ENCODE measurements at regions not wholly inside any gene's neighbourhood (a gene's known extent, or its start where the extent isn't known, plus 50 kb on each side); places are given as distances from the start of the nearest gene placed in this dataset.

DNA sequence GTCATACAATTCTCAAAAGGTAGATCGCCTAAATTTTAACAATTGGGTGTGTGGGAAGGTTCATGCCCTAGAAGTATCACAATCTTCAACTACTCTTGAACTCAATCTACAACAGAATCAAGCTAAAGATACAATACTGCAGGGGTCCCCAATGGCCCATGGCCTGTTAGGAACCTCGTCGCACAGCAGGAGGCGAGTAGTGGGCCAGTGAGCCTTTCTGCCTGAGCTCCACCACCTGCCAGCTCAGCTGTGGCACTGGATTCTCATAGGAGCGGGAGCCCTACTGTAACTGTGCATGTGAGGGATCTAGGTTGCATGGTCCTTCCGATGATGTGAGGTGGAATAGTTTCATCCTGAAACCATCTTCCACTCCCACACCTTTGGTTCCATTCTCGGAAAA lies 230.6 kb downstream of the KLF12 start:
- no peak overlapping the region for H3K27ac ChIP-seq (ENCODE audit: low read length)
- H3K36me3 ChIP-seq (ENCODE audit: control insufficient read depth, insufficient read depth, low read length), result no peaks in the 10 kb centered on the region
- H3K4me1 ChIP-seq (ENCODE audit: control insufficient read depth, insufficient read depth, low read length), result no peaks in the 10 kb centered on the region
- no peaks in the 10 kb centered on the region for H3K27me3 ChIP-seq (ENCODE audit: control insufficient read depth, insufficient read depth, low read length)
- WGBS (ENCODE audit: insufficient coverage), result 100% methylated on average over 5 of the region's 7 CpGs
- H3K9me3 ChIP-seq (replicated peaks; ENCODE audit: control insufficient read depth, low read depth, low read length), result no peaks in the 10 kb centered on the region
- no peak for DNase-seq
- H3K4me3 ChIP-seq (ENCODE audit: low read length), result no peak overlapping the region

DNA sequence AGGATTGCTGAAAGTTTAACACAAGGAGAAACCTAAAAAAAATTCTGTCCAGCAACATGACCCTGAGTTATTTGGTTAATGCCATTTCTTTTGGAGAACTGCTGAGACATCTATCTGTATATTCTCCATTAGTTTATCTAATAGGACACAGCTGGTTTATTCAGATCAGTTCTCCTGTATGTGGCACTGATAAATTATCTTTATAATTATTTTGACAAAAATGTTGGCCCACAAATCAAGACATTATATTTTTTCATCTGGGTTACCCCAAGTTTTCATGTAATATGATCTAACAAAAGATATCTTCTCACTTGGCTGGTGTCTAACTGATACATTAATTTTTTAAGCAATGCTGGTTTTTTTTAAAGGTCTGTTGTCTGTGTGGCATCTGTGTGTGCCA lies 231.4 kb downstream of the KLF12 start:
- Histone ChIP-seq H3K27ac (ENCODE audit: low read length) (no peak overlapping the region), H3K36me3 (ENCODE audit: control insufficient read depth, insufficient read depth, low read length) (no peaks in the 10 kb centered on the region), H3K27me3 (ENCODE audit: control insufficient read depth, insufficient read depth, low read length) (no peaks in the 10 kb centered on the region), H3K9me3 (replicated peaks; ENCODE audit: control insufficient read depth, low read depth, low read length) (no peaks in the 10 kb centered on the region), H3K4me3 (ENCODE audit: low read length) (no peak overlapping the region), H3K4me1 (ENCODE audit: control insufficient read depth, insufficient read depth, low read length) (no peaks in the 10 kb centered on the region)
- DNase-seq, result no peak

GRCh38 chr13:73902296-73902695 lies 231.9 kb downstream of the KLF12 start:
- no CpG with 5 or more reads among the region's 4 CpGs for WGBS (ENCODE audit: insufficient coverage)
- Histone ChIP-seq H3K4me1 (ENCODE audit: control insufficient read depth, insufficient read depth, low read length) (no peaks in the 10 kb centered on the region), H3K9me3 (replicated peaks; ENCODE audit: control insufficient read depth, low read depth, low read length) (no peaks in the 10 kb centered on the region), H3K4me3 (ENCODE audit: low read length) (no peak overlapping the region), H3K36me3 (ENCODE audit: control insufficient read depth, insufficient read depth, low read length) (no peaks in the 10 kb centered on the region), H3K27ac (ENCODE audit: low read length) (no peak overlapping the region), H3K27me3 (ENCODE audit: control insufficient read depth, insufficient read depth, low read length) (no peaks in the 10 kb centered on the region)
- no peak for DNase-seq

DNA sequence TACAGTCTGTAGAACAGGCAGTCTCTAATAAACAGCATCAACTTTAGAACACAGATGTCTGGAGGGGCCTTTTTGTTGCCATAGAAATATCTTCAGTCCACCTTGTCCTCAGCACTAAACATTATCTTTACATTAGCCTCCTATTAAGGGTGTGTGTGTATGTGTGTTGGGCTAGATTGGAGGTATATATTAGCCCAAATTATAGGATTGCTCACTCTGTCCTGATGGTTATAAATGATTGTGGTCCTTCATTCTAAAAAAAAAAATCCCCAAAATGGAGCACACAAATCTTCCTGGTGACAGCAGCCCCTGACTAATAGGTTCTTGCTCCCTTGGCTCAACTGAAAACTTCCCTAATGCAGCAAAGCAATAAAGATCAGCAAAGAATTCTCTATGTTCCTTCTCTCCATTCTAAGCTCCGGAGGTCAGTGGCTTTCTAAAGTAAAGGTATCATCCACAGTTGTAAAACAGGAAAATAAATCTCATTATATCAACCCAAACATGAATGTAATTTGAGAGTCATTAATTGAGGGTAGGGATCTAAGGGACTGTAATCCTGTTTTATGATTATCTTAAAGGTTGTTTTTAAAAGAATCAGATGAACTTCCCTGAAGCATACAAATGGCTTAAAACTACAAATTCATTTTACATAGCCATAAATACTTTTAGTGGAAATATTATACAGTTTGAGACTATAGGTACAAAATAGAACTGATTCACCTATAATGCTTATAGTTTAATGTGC lies 232.7 kb downstream of the KLF12 start:
- WGBS (ENCODE audit: insufficient coverage), result no CpG with 5 or more reads among the region's 1 CpG
- H3K27me3 ChIP-seq (ENCODE audit: control insufficient read depth, insufficient read depth, low read length), result no peaks in the 10 kb centered on the region
- no peaks in the 10 kb centered on the region for H3K4me1 ChIP-seq (ENCODE audit: control insufficient read depth, insufficient read depth, low read length)
- no peak overlapping the region for H3K27ac ChIP-seq (ENCODE audit: low read length)
- H3K4me3 ChIP-seq (ENCODE audit: low read length), result no peak overlapping the region
- no peaks in the 10 kb centered on the region for H3K36me3 ChIP-seq (ENCODE audit: control insufficient read depth, insufficient read depth, low read length)
- no peaks in the 10 kb centered on the region for H3K9me3 ChIP-seq (replicated peaks; ENCODE audit: control insufficient read depth, low read depth, low read length)
- no peak for DNase-seq

- Histone ChIP-seq H3K4me1 (ENCODE audit: control insufficient read depth, insufficient read depth, low read length) (no peaks in the 10 kb centered on the region), H3K4me3 (ENCODE audit: low read length) (no peak overlapping the region), H3K36me3 (ENCODE audit: control insufficient read depth, insufficient read depth, low read length) (no peaks in the 10 kb centered on the region), H3K27ac (ENCODE audit: low read length) (no peak overlapping the region), H3K27me3 (ENCODE audit: control insufficient read depth, insufficient read depth, low read length) (no peaks in the 10 kb centered on the region), H3K9me3 (replicated peaks; ENCODE audit: control insufficient read depth, low read depth, low read length) (no peaks in the 10 kb centered on the region)
- WGBS (ENCODE audit: insufficient coverage), result no CpG with 5 or more reads among the region's 2 CpGs
- no peak for DNase-seq
These were observed 233.6 kb downstream of the KLF12 start for GRCh38 chr13:73900591-73900990.

DNA sequence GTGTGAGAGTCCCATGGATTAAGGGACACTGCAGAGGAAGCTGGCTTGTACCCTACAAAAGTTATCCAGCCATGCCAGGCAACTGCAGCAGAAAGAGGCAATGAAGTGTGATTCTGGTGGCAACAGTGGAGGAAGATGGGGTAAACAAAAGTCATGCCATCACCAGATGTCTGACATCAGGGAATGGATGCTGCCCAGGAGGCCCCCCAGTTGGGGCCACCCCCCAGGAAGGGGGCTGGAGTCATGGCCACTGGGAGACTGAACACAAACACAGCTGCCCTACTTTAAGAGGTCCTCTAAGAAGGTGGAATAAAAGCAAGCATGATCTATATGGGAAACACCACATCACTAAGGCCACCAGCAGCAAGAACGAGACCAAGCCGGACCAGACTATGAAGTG lies 235.3 kb downstream of the KLF12 start:
- no peaks in the 10 kb centered on the region for H3K9me3 ChIP-seq (replicated peaks; ENCODE audit: control insufficient read depth, low read depth, low read length)
- H3K36me3 ChIP-seq (ENCODE audit: control insufficient read depth, insufficient read depth, low read length), result no peaks in the 10 kb centered on the region
- no CpG with 5 or more reads among the region's 2 CpGs for whole genome bisulfite sequencing (ENCODE audit: insufficient coverage)
- H3K4me1 ChIP-seq (ENCODE audit: control insufficient read depth, insufficient read depth, low read length), result no peaks in the 10 kb centered on the region
- H3K27me3 ChIP-seq (ENCODE audit: control insufficient read depth, insufficient read depth, low read length), result no peaks in the 10 kb centered on the region
- no peak overlapping the region for H3K27ac ChIP-seq (ENCODE audit: low read length)
- no peak for DNase-seq
- no peak overlapping the region for H3K4me3 ChIP-seq (ENCODE audit: low read length)

DNA sequence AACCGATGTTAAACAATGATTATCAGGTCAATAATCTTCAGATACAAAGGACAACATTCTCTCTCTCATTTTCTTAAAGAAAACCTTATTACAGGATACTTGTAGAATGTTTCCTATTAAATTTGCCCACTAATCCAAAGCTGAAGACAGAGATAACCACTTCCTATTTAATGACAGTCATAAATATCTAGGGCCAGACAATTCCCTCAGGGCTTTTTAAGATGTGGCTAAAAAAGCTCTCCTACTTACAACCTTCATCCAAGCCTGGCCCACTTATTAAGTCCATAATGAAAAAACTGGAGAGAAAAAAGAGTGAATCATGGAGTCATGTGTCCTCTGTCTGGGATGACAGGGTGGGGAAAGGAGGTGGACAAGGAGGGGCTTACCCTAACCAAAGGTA lies 235.9 kb downstream of the KLF12 start:
- Histone ChIP-seq H3K27ac (ENCODE audit: low read length) (no peak overlapping the region), H3K9me3 (replicated peaks; ENCODE audit: control insufficient read depth, low read depth, low read length) (no peaks in the 10 kb centered on the region), H3K4me3 (ENCODE audit: low read length) (no peak overlapping the region), H3K27me3 (ENCODE audit: control insufficient read depth, insufficient read depth, low read length) (no peaks in the 10 kb centered on the region), H3K4me1 (ENCODE audit: control insufficient read depth, insufficient read depth, low read length) (no peaks in the 10 kb centered on the region), H3K36me3 (ENCODE audit: control insufficient read depth, insufficient read depth, low read length) (no peaks in the 10 kb centered on the region)
- WGBS (ENCODE audit: insufficient coverage), result no CpG with 5 or more reads among the region's 1 CpG
- DNase-seq, result no peak

- H3K36me3 ChIP-seq (ENCODE audit: control insufficient read depth, insufficient read depth, low read length), result no peaks in the 10 kb centered on the region
- H3K27me3 ChIP-seq (ENCODE audit: control insufficient read depth, insufficient read depth, low read length), result no peaks in the 10 kb centered on the region
- no peak for DNase-seq
- H3K4me1 ChIP-seq (ENCODE audit: control insufficient read depth, insufficient read depth, low read length), result no peaks in the 10 kb centered on the region
- no CpG with 5 or more reads among the region's 4 CpGs for WGBS (ENCODE audit: insufficient coverage)
- H3K27ac ChIP-seq (ENCODE audit: low read length), result no peak overlapping the region
- H3K4me3 ChIP-seq (ENCODE audit: low read length), result no peak overlapping the region
- no peaks in the 10 kb centered on the region for H3K9me3 ChIP-seq (replicated peaks; ENCODE audit: control insufficient read depth, low read depth, low read length)
These were observed 239.1 kb downstream of the KLF12 start for GRCh38 chr13:73894995-73895571.

GRCh38 chr13:73893833-73894232 lies 240.4 kb downstream of the KLF12 start:
- H3K9me3 ChIP-seq (replicated peaks; ENCODE audit: control insufficient read depth, low read depth, low read length), result no peaks in the 10 kb centered on the region
- H3K4me3 ChIP-seq (ENCODE audit: low read length), result no peak overlapping the region
- 81% methylated on average over 2 of the region's 5 CpGs for WGBS (ENCODE audit: insufficient coverage)
- no peaks in the 10 kb centered on the region for H3K36me3 ChIP-seq (ENCODE audit: control insufficient read depth, insufficient read depth, low read length)
- DNase-seq, result no peak
- no peaks in the 10 kb centered on the region for H3K27me3 ChIP-seq (ENCODE audit: control insufficient read depth, insufficient read depth, low read length)
- H3K4me1 ChIP-seq (ENCODE audit: control insufficient read depth, insufficient read depth, low read length), result no peaks in the 10 kb centered on the region
- no peak overlapping the region for H3K27ac ChIP-seq (ENCODE audit: low read length)

- no peaks in the 10 kb centered on the region for H3K9me3 ChIP-seq (replicated peaks; ENCODE audit: control insufficient read depth, low read depth, low read length)
- no CpG with 5 or more reads among the region's 1 CpG for WGBS (ENCODE audit: insufficient coverage)
- H3K27me3 ChIP-seq (ENCODE audit: control insufficient read depth, insufficient read depth, low read length), result no peaks in the 10 kb centered on the region
- no peak overlapping the region for H3K27ac ChIP-seq (ENCODE audit: low read length)
- no peaks in the 10 kb centered on the region for H3K4me1 ChIP-seq (ENCODE audit: control insufficient read depth, insufficient read depth, low read length)
- H3K36me3 ChIP-seq (ENCODE audit: control insufficient read depth, insufficient read depth, low read length), result no peaks in the 10 kb centered on the region
- no peak for DNase-seq
- no peak overlapping the region for H3K4me3 ChIP-seq (ENCODE audit: low read length)
These were observed 242.4 kb downstream of the KLF12 start for GRCh38 chr13:73891805-73892204.

GRCh38 chr13:73883162-73883561 lies 251.0 kb downstream of the KLF12 start:
- Histone ChIP-seq H3K36me3 (ENCODE audit: control insufficient read depth, insufficient read depth, low read length) (no peaks in the 10 kb centered on the region), H3K9me3 (replicated peaks; ENCODE audit: control insufficient read depth, low read depth, low read length) (peaks cover 3% of the 10 kb centered on the region), H3K27ac (ENCODE audit: low read length) (no peak overlapping the region), H3K4me3 (ENCODE audit: low read length) (no peak overlapping the region), H3K4me1 (ENCODE audit: control insufficient read depth, insufficient read depth, low read length) (peaks cover 5% of the 10 kb centered on the region), H3K27me3 (ENCODE audit: control insufficient read depth, insufficient read depth, low read length) (no peaks in the 10 kb centered on the region)
- DNase-seq, result no peak
- 71% methylated on average over 1 of the region's 5 CpGs for WGBS (ENCODE audit: insufficient coverage)

Data from muscle of leg (tissue), 3 donors.